Muscle layer of colon (tissue), 2 donors: ENCODE measurements at regions not wholly inside any gene's neighbourhood (a gene's known extent, or its start where the extent isn't known, plus 50 kb on each side); places are given as distances from the start of the nearest gene placed in this dataset.

Experiments used
- H3K27ac ChIP-seq: one replicate; pipeline ENCODE4 v1.7.0; 2013; ENCODE audit warnings: low read depth, mild to moderate bottlenecking, low read length, moderate library complexity
- H3K27me3 ChIP-seq, 2 donors: one replicate each; pipeline ENCODE4 v1.7.0; 2013; ENCODE audit warnings: low read length in 2 of 2, mild to moderate bottlenecking in 2 of 2; ENCODE audit not compliant: insufficient read depth in 2 of 2, control insufficient read depth in 1 of 2
- H3K36me3 ChIP-seq: one replicate; pipeline ENCODE4 v1.7.0; 2013; ENCODE audit warnings: mild to moderate bottlenecking, low read length; ENCODE audit not compliant: insufficient read depth
- H3K4me1 ChIP-seq: one replicate; pipeline ENCODE4 v1.7.0; 2013; ENCODE audit warnings: mild to moderate bottlenecking, low read length; ENCODE audit not compliant: insufficient read depth
- H3K4me3 ChIP-seq, 2 donors: one replicate each; pipeline ENCODE4 v1.7.0; 2013; ENCODE audit warnings: low read length in 2 of 2, low read depth in 1 of 2, mild to moderate bottlenecking in 1 of 2, moderate library complexity in 1 of 2
- H3K9ac ChIP-seq: one replicate; pipeline ENCODE4 v1.7.0; 2013; ENCODE audit warnings: low read length
- H3K9me3 ChIP-seq: one replicate; pipeline ENCODE4 v1.7.0; 2013; ENCODE audit warnings: mild to moderate bottlenecking, low read length
- donor health status: abdominal sarcoma.
- donor health status: Adenocarcinoma of cecum.

- H3K27me3 ChIP-seq, result no peaks in the 10 kb centered on the region
- H3K4me1 ChIP-seq, result no peaks in the 10 kb centered on the region
- H3K4me3 ChIP-seq, result no peak overlapping the region
- H3K9me3 ChIP-seq, result no peaks in the 10 kb centered on the region
- H3K36me3 ChIP-seq, result no peaks in the 10 kb centered on the region
- H3K27ac ChIP-seq, result no peak overlapping the region
- H3K9ac ChIP-seq, result no peak overlapping the region
Observed at GRCh38 chr14:98498019-98498885, 773.7 kb downstream of the BCL11B start.

- H3K9me3 ChIP-seq, result no peaks in the 10 kb centered on the region
- no peaks in the 10 kb centered on the region for H3K27me3 ChIP-seq
- no peak overlapping the region for H3K27ac ChIP-seq
- no peak overlapping the region for H3K4me3 ChIP-seq
- H3K9ac ChIP-seq, result no peak overlapping the region
- no peaks in the 10 kb centered on the region for H3K36me3 ChIP-seq
- H3K4me1 ChIP-seq, result no peaks in the 10 kb centered on the region
Observed at GRCh38 chr14:98501335-98501734, 770.7 kb downstream of the BCL11B start.

- Histone ChIP-seq H3K4me3 (no peak overlapping the region), H3K9me3 (no peaks in the 10 kb centered on the region), H3K27ac (no peak overlapping the region), H3K4me1 (no peaks in the 10 kb centered on the region), H3K27me3 (no peaks in the 10 kb centered on the region), H3K9ac (no peak overlapping the region), H3K36me3 (no peaks in the 10 kb centered on the region)
Observed at GRCh38 chr14:98501836-98502235, 770.2 kb downstream of the BCL11B start.

DNA sequence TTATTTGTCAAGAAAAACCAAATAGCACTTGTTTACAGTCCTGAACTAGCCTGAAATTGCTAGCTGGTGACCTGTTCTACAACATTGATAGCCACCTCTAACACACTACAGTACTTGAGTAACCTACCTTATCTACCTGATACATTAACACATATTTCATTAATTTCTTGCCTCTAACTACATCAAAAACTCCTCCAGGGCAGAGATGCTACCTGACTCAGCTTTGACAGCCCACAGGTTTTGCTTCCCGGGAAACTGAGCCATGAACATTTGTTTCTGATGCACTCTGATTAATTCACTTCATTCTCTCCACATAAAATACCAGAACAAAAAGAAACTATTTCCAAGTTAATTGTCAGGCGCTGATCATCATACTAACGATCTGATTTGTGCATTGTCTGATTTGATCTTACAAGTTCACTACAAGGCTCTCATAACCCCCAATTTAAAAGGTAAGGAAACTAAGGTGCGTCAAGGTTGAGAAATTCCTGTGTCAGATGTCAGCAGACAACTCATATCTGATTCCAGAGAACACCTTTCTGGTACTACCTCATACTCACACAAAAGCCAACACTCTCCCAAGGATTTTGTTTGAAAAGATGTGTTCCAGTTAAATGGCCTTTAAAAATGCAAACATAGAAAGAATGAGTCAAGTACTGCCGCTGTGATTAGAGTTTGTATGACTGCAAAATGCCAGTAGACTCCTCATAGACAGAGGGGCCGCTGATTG is 768.7 kb downstream of the BCL11B start:
- no peak overlapping the region for H3K27ac ChIP-seq
- no peaks in the 10 kb centered on the region for H3K27me3 ChIP-seq
- no peaks in the 10 kb centered on the region for H3K36me3 ChIP-seq
- no peaks in the 10 kb centered on the region for H3K9me3 ChIP-seq
- H3K9ac ChIP-seq, result no peak overlapping the region
- no peaks in the 10 kb centered on the region for H3K4me1 ChIP-seq
- no peak overlapping the region for H3K4me3 ChIP-seq

GRCh38 chr14:98507264-98507663 is 764.7 kb downstream of the BCL11B start:
- Histone ChIP-seq H3K9ac (no peak overlapping the region), H3K27me3 (no peaks in the 10 kb centered on the region), H3K27ac (no peak overlapping the region), H3K9me3 (no peaks in the 10 kb centered on the region), H3K36me3 (no peaks in the 10 kb centered on the region), H3K4me3 (no peak overlapping the region), H3K4me1 (no peaks in the 10 kb centered on the region)

DNA sequence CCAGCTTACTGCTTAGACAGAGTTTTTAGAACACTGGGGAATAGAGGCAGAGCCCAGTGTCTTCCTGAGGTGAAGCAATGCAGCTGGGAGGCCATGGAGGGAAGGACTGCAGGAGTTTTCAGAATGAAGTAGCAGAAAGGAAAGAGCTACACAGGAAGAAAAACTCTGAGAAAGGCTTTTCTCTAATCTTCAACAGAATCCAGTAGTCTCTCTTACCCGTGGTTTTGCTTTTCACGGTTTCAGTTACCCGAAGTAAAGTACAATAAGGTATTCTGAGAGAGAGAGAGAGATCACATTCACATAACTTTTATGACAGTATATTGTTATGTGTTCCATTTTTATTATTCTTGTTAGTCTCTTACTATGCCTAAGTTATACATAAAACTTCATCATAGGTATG is 761.6 kb downstream of the BCL11B start:
- H3K36me3 ChIP-seq, result no peaks in the 10 kb centered on the region

GRCh38 chr14:98512501-98513251 is 759.3 kb downstream of the BCL11B start:
- Histone ChIP-seq H3K27ac (no peak overlapping the region), H3K9me3 (no peaks in the 10 kb centered on the region), H3K4me3 (no peak overlapping the region), H3K9ac (no peak overlapping the region), H3K4me1 (no peaks in the 10 kb centered on the region), H3K36me3 (no peaks in the 10 kb centered on the region), H3K27me3 (no peaks in the 10 kb centered on the region)

More for the DNA sequence above, 761.6 kb downstream of the BCL11B start:
- no peaks in the 10 kb centered on the region for H3K4me1 ChIP-seq
- H3K27me3 ChIP-seq, result no peaks in the 10 kb centered on the region
- H3K4me3 ChIP-seq, result no peak overlapping the region
- H3K9ac ChIP-seq, result no peak overlapping the region
- no peak overlapping the region for H3K27ac ChIP-seq
- no peaks in the 10 kb centered on the region for H3K9me3 ChIP-seq

DNA sequence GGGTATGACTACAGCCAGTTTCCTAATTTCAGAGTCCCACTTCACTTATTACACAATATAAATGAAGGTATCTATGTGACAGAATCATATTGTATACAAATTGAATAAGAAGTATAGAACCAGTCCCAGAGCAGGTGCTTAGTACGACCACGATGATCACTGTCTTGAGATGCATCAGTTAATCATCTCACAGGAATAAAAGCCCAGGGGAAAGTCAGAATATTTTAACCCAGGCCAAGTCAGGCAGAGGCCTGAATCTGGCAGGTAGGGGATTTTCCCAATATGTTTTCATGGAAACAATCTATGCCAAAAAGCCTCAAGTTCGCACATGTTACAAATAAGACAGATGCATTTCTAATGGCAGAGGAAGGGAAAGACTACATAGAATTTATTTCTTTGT is 758.4 kb downstream of the BCL11B start:
- no peak overlapping the region for H3K4me3 ChIP-seq
- H3K9me3 ChIP-seq, result no peaks in the 10 kb centered on the region
- H3K4me1 ChIP-seq, result no peaks in the 10 kb centered on the region
- no peak overlapping the region for H3K9ac ChIP-seq
- H3K27me3 ChIP-seq, result no peaks in the 10 kb centered on the region
- H3K27ac ChIP-seq, result no peak overlapping the region
- no peaks in the 10 kb centered on the region for H3K36me3 ChIP-seq

GRCh38 chr14:98514016-98514415 is 758.0 kb downstream of the BCL11B start:
- no peak overlapping the region for H3K27ac ChIP-seq
- H3K27me3 ChIP-seq, result no peaks in the 10 kb centered on the region
- H3K9me3 ChIP-seq, result no peaks in the 10 kb centered on the region
- no peaks in the 10 kb centered on the region for H3K36me3 ChIP-seq
- no peaks in the 10 kb centered on the region for H3K4me1 ChIP-seq
- H3K9ac ChIP-seq, result no peak overlapping the region
- no peak overlapping the region for H3K4me3 ChIP-seq

- Histone ChIP-seq H3K4me3 (no peak overlapping the region), H3K27ac (no peak overlapping the region), H3K9me3 (no peaks in the 10 kb centered on the region), H3K4me1 (no peaks in the 10 kb centered on the region), H3K27me3 (no peaks in the 10 kb centered on the region), H3K36me3 (no peaks in the 10 kb centered on the region), H3K9ac (no peak overlapping the region)
Observed at GRCh38 chr14:98536256-98536655, 735.7 kb downstream of the BCL11B start.

GRCh38 chr14:98542316-98542715 is 729.7 kb downstream of the BCL11B start:
- no peaks in the 10 kb centered on the region for H3K36me3 ChIP-seq
- no peaks in the 10 kb centered on the region for H3K9me3 ChIP-seq
- H3K4me3 ChIP-seq, result no peak overlapping the region
- no peaks in the 10 kb centered on the region for H3K27me3 ChIP-seq
- H3K27ac ChIP-seq, result no peak overlapping the region
- no peaks in the 10 kb centered on the region for H3K4me1 ChIP-seq
- H3K9ac ChIP-seq, result no peak overlapping the region
